Erythroblast (primary cell): ENCODE measurements at regions not wholly inside any gene's neighbourhood (a gene's known extent, or its start where the extent isn't known, plus 50 kb on each side); places are given as distances from the start of the nearest gene placed in this dataset.
"Not testable (repeated sequence)": the region's sequence is repeated elsewhere in the genome, so short reads cannot be mapped to it uniquely, and the experiment has no call there.

Experiments used
- DNase-seq, 2 experiments: peaks; one replicate each; lab custom pipeline; 2025; lab: John Stamatoyannopoulos, UW
- GATA1 ChIP-seq: IDR thresholded peaks from 2 replicates; pipeline ENCODE4 v1.6.1; 2011; ENCODE audit warnings: low read depth, mild to moderate bottlenecking, control low read depth, low read length, moderate library complexity
- POLR2A ChIP-seq: IDR thresholded peaks from 2 replicates; pipeline ENCODE4 v1.6.1; 2011; ENCODE audit warnings: mild to moderate bottlenecking, low read length

DNA sequence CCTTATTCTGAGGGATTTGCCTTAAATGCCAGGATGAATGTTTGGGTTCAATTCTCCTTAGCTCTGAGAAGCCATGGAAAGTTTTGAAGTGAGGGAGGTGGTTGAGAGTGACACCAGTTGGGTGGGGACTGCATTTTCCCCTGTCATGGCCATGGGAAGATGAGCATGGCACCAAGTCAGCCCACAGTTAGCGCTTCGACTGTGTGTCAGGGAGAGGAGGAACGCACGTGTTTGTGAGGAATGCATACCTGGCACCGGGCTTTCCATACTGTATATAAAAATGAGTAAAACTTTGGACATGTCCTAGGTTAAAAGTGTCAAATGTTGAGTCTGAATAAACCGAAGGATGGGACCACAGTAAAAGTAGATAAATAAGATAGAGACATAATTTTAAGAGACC is 187.5 kb upstream of the KL start:
- no peak for TF ChIP-seq POLR2A
- TF ChIP-seq GATA1: no peak
- DNase-seq: no peak

DNA sequence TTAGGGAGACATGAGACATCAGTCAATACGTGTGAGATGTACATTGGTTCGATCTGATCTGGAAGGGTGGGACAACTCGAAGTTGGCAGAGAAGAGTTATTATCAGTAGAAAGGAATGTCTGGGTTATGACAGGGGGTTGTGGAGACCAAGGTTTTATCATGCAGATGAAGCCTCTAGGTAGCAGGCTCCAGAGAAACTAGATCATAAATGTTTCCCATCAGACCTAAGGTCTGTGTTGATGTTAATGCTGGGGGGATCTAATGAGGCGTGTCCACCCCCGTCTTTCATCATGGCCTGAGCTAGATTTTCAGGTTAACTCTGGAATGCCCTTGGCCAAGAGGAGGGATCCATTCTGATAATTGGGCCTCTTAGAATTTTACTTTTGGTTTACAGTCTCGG is 187.0 kb upstream of the KL start:
- no peak for TF ChIP-seq POLR2A
- no peak for TF ChIP-seq GATA1
- DNase-seq: no peak

DNA sequence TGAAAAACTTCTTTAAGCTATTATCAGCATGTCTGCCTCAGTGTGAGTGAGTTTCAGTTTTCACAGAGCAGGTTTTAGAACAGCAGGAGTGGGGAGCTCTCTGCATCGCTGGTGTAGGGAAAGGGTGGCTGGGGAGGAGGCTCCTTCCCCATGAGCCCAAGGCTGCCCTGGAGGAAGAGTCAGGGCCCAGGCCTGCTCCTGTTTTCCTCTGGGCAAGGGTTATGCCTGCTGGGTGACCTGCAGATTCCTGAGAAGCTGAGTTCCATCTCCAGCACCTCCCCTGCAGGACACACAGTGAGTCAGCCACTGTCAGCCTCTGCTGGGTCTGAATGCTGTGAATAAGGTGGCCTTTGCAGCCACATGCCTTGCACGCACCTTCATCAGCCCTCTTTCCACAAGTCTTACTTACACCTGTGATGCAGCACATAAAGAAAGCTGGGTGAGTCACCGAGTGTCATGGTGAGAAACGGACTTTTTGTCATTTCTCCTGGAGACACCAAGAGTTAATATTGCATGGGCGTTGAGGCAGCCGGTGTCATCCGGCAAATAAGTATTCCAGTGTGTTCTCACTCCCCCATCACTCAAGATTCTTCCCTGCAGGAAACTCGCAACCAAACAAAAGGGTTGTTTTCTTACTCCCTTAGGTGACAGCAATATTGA is 186.4 kb upstream of the KL start:
- TF ChIP-seq GATA1 (no peak), POLR2A (no peak)

DNA sequence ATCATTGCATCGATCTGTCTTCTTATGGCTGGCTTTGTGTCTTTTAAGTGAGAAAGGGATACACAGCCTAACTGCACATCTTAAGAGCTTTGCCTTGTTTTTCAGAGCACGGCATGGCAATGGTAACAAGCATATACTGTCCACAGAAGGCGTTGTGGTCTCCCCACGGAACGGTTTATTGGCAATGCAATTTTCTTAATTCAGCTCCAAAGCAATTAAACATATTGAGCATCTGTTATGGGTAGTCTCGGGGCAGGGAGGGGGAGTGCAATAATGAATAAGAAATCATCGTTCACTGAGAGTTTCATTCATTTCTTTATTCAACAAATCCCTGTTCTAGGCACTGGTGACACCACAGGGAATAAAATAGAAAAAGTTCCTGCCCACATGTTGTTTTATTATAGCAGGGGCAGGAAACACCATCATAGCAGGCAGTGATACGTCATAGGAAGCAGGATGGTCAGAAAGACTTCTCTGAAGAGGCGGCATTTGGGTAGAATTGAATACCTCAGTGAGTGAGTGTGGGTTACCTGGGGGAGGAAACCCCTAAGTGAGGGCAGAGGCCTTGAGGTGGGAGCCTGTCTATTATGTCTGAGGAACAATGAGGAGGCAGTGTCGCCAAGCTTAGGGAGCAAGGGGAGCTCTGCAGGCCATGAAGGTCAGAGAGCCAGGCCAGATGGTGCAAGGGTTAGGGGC is 185.7 kb upstream of the KL start:
- TF ChIP-seq POLR2A: no peak

More for the DNA sequence above, 186.4 kb upstream of the KL start:
- no peak for DNase-seq

DNA sequence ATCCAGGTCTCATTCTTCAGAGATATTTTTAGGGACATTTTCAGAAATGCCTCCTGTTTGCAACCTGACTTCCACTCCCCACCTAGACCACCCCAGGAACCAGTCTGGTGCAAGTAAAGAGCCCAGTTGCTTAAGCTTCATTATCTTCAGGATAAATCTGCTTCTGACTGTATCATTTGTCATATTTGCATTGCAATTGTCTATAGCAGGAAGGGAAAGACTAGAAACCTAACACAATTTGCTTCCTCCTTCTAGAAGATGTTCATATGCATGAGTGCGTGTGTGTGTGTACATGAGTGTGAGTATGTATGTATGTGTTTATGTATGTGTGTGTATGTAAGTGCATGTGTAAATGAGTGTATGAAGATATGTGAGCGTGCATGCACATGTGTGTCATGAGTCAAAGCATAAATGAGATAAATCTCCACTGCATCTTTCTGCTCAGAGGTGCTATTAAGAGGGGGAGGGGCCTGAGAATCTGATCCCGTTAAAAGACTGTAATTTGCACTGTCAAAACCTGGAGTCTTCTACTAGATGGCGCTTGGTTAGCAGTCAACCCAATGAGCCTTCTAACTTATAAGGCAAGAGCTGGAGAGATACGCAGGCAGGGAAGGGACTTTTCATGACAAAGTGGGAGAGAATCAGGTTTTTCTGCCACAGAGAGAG is 178.8 kb upstream of the KL start:
- TF ChIP-seq GATA1 (no peak), POLR2A (no peak)
- no peak for DNase-seq

More for the DNA sequence above, 185.7 kb upstream of the KL start:
- DNase-seq: no peak

DNA sequence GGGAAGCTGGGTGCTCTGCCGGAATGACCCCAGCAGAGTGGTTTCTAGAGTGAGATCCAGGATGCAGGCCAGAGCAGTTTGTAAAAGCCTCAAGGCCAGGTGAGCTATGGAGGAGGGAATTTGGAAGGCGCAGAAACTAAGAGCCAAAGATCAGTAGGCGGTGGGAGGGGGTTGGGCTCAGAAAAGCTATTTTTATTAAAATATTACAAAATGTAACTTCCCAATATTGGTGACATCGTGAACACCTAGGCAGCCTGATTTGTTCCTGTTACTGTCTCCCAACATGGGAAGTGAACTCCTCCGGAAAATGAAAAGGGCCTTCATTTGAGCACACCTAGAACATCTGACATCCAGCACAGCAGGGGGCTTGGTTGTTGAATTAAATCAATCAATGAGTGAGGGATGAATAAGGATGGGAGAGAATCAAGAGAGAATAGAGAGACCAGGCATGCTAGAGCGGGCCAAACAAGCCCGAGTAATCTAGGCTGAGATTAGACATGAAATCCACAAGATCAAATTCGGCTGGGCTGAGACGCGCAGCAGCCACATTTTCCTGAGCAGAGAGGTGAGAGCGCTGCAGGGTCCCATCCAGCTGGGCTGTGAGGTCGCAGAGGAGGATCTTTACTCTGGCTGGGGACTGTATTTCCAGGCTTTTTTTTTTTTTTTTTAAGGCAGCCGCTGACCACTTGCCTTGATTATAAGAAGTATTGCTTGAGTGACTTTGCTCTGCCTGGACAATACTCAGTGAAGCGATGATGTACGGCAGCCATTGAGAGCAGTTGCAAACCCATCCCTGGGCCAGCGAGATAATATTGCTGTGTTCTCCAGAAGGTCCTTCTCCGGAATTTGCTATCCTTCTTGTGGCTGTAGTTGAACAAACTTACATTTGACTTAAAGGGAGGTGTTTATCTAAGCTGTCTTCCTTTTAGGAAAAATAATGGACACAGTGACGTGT is 178.0 kb upstream of the KL start:
- TF ChIP-seq GATA1 (no peak), POLR2A (no peak)
- DNase-seq: no peak

DNA sequence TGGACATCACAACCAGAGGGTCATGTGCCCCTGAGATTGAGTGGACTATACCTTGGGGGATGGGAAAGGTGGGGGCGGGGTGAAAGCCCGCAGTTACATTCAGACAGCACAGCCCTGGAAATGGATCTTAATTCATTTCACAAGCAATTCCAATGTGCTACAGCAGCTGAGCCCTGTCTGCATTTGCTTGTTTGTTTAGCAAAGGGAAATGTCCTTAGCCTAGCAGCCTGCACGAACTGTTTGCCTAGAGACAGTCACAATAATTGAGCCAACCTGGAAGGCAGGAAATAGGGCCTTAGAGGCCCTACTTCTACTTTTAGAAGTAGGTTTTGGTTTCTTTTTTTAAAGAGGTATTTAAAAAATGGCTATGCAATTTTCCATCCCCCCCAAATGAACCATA is 177.3 kb upstream of the KL start:
- DNase-seq: no peak
- TF ChIP-seq POLR2A (no peak), GATA1 (no peak)

DNA sequence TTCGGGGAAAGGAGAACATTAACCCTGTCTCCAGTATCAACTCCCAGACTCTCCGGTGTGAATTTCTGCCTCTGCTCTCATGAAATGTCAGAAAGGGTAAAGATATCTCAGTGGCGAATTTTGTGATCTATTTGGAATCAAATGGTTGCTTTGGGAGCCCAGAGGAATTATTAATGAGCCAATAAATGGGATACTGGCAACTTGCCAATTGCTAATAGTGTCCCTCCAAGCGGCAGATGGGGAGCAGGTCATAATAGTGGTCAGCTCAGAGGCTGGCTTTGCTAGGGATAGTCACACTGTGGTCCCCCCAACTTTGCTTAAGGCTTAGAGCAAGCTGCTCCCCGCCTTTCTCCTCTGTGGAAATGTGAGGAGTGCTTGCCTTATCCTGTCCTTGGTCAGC is 176.1 kb upstream of the KL start:
- no peak for DNase-seq
- TF ChIP-seq POLR2A (no peak), GATA1 (no peak)

DNA sequence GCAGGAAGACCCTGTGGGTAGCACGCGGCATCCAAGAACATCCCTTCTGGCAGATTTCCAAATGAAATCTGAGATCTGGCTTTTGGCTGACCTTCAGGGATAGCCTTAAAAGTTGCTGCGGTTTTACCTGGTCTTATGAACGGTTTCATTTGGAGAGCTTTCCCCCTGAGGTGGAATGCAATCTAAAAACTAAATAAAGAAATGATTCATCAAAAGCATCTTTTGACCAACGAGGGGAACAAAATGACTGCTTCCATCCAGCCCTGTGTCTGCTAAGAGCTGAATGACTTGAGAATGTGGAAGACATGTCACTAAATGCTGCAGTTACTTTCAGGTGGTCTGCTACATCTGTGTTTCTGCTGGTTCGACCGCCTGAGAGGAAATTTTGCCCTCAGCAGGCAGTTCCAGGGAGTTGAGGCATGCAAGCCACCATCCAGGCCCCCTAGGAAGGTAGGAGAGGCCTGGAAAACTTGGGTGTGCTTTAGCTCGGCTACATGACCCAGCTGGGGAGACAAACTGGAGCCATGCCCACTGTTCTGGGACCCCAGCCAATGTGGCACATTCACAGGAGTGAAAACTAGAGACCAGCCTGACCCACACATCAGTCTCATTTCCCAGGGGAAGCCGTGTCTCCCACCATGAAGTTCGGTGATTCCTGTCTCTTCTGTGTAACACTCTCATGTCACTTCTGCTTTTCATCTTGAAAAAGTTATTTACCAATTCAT is 175.1 kb upstream of the KL start:
- TF ChIP-seq GATA1: no peak
- TF ChIP-seq POLR2A: no peak
- no peak for DNase-seq

DNA sequence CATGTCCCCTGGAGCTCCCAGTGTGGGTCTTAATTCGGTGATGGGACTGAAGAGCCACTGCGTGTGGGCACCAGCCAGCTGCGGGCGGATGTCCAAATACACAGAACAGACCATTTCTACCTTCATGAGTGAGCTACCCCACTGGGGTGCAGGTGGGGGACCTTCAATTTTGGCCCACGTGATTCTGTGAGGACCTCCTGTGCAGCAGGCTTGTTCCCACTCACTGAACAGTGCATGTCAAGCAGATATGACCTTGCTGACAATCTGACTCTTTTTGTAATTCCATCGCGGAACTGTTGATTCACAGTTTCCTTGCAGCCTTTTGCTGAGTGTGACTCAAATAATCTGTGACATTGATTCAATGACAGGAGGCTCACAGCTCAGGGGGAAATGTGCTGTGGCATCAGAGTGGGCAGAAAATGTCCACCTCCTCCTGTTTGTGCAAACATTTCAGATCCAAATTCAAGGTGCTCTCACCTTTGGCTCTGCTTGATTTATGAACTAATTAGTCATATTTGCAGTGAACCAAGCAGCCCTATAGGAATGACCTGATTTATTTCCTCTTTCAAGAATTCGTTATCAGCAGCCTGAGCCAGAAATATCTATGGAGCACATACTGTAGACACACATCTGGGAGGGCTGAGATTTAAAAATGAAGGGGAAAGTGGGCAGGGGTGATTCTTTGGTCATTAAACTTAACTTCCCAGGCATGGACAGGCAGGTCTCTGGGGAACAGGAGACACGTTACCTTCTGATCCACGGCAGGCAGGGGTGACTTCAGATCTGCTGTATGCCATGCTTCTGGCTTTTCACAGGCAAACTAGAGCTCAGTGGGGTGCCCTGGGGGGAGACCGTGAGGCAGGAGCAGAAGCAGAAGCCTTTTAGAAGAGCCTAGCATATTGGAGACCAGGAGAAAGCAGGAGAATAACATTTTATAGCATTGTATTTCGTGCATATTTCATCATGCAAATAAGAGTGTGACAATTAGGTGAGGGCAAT is 170.0 kb upstream of the KL start:
- TF ChIP-seq GATA1 (no peak), POLR2A (no peak)
- DNase-seq: no peak

DNA sequence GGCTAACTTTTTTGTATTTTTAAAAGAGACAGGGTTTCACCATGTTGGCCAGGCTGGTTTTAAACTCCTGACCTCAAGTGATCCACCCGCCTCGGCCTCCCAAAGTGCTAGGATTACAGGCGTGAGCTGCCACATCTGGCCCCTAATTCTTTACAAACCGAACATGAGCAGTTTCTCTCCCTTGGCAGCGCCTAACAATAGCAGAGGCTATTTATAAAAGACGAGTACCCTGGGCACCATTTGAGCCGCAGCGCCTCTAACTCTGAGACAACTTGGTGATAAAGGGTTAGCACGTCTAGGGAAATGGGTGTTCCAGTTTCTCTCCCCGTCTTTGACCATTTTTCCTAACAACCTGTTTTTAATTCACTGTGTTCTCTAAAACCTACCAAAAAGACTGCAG is 168.2 kb upstream of the KL start:
- DNase-seq: not testable (repeated sequence)

DNA sequence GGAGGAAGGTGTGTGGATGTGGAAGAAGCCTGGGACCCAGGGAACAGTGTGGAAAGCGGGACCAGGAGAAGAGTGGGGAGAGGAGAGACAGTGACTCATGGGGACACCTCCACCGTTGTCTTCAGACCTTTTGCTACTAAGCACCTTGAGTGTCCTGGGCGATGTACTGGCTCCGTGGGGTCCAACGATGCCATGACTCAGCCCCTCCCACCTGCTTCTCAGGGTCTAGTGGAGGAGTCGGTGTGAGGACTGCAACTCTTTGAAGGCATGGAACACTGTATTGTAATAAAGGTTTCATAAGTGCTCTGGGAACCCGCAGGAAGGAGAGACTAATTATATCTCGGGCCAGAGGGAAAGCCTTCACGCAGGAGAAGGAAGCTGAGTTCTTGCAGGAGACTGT is 166.9 kb upstream of the KL start:
- TF ChIP-seq GATA1: no peak
- no peak for TF ChIP-seq POLR2A
- DNase-seq: no peak
